ENCODE measurements at regions not wholly inside any gene's neighbourhood (a gene's known extent, or its start where the extent isn't known, plus 50 kb on each side); places are given as distances from the start of the nearest gene placed in this dataset.
"Not testable (repeated sequence)": the region's sequence is repeated elsewhere in the genome, so short reads cannot be mapped to it uniquely, and the experiment has no call there.

DNA sequence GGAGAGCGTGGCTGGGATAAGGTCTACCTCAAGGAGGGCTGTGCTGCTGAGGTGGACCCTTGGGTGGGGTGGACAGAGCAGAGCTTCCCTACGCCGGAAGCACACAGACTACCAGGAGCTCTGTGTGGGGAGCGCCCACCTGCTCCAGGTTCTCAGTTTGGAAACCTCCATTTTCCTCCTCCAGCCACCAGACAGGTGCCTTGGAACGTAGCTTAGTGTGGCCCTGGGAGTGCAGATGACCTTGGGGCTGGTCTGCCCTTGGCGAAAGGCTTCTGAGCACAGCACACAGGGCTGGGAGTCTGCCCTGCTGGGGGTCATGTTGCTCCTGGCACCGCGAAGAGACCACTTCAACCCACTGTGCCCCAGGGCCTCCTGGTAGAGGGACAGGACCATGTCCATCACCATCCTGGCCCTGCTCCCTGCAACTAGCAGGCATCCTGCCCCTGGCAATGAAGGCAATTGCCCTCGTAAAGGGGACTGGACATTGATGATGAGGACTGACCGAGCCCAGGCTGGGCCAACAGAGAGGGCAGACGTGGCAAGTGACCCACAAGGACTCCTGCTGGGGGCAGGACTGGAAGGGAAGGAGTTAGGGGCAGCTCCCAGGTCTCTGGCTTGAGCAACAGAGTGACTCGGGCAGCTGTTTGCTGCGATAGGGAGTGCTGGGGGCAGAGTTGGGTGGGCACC lies 214.7 kb downstream of the CYP26B1 start:
- no peak for DNase-seq
- in situ Hi-C loops (cut with HindIII; ENCODE audit: low pct_ligation_motif_present, low pct_unique_long_range_greater_than_20kb, low sequenced_read_pairs): no loop called here

DNA sequence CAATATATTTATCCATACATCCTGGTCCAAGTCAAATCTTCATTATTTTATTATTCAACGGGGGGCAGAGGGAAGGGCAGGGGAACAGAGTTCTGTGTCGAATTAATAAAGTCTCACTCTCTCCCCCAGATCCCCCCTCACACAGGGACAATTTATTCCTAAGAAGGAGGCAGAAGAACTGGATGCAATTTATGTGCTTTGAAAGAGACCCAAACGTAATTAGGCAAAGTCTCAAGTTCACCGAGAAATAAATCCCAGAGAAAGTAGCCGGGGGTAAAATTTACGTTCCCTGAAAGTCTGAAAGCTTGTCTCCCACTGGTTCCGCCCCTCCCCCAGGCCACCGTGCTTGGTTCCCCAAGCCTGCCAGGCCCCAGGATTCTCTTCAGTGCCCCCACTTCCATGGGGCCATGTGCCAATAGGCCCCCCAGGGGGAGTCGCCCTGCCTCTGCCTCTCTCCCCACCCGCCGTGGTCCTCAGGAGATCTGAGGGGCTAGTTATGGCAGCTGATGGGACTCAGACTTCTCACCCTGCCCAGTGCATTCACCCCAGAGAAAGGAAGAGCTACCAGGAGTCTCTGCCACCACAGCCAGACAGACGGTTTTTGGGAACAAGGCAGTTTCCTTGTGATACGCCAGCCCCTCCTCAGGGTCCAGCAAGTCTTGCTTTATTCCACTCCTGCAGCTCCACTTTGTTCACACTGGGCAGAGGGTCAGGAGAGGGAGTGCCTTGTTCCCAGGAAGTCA lies 215.5 kb downstream of the CYP26B1 start:
- in situ Hi-C loops (cut with HindIII; ENCODE audit: low pct_ligation_motif_present, low pct_unique_long_range_greater_than_20kb, low sequenced_read_pairs): no loop called here
- no peak for DNase-seq

DNA sequence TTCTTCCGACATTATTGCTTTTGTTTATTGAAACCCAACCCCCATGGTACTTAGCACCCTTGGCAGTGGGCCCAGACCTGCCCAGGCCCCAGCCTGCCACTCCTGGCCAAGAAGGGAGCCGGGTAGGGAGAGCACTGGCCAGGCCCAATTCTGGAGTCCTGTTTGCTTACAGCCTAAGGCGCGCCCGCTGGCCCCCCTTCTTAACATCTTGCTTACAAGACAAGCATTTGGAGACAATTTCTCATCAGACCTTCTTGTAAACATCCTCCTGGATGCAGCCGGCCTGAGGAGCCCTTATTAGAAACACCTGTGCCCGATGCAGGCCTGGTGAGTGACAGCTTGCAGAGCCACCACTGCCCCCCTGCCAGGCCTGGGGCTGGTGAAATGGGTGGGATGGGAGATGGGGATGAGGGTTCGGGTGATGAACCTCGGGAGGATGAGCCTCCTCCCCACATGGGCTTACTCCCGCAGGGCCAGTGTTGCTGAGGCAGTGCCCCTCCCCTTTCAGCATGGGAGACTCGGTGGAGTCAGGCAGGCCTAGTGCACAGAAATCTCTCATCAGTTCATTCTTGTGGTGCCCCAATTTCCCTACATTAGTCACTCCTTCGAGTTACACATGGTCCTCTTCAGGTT lies 217.5 kb downstream of the CYP26B1 start:
- in situ Hi-C loops (cut with HindIII; ENCODE audit: low pct_ligation_motif_present, low pct_unique_long_range_greater_than_20kb, low sequenced_read_pairs): no loop called here
- DNase-seq: no peak

DNA sequence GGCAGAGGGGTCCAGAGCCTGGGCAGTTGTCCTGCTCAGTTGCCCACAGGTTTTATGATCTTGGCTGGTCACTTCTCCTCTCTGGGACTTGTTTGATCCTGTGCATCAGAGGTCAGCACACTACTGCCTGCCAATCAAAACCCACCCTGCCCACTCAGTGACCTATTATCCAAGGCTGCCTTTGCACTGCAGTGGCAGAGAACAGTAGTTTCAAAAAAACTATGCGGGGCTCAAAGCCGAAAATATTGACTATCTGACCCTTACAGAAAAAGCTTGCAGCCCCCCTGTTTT lies 218.2 kb downstream of the CYP26B1 start:
- no peak for DNase-seq
- in situ Hi-C loops (cut with HindIII; ENCODE audit: low pct_ligation_motif_present, low pct_unique_long_range_greater_than_20kb, low sequenced_read_pairs): no loop called here

DNA sequence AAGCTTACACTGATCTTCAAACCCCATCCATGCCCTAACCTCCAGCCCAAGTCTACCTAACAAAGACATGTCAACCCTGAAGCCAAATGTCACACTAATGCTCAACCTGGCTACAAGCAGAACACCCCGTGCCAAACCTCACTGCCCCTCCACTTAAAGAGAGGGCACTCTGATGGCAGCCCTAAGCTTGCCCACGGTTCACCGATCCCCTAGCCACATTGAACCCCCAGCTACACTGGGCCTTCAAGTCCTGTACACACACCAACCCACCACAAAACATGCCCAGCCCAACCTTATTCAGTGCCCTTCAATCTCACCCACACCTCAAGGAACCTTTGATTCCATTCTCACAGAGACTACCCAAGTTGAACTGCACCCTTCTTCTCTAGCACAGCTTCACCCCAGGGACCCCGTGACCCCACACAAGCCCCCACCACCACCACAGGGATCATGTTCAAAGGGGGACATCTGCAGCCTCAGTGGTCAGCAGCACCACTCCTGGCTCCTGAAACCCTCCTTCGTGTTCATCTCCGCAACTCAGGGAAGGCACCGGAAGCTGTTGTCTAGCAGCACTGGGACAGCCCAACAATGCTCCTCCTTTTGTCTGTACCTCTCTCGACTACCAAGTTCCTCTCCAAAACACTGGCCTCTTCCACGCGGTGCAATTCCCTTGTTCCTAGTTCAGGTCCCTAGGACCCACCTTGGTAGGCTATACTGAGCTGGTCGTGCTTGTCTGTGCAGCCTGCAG lies 218.8 kb downstream of the CYP26B1 start:
- no peak for DNase-seq
- in situ Hi-C loops (cut with HindIII; ENCODE audit: low pct_ligation_motif_present, low pct_unique_long_range_greater_than_20kb, low sequenced_read_pairs): no loop called here

DNA sequence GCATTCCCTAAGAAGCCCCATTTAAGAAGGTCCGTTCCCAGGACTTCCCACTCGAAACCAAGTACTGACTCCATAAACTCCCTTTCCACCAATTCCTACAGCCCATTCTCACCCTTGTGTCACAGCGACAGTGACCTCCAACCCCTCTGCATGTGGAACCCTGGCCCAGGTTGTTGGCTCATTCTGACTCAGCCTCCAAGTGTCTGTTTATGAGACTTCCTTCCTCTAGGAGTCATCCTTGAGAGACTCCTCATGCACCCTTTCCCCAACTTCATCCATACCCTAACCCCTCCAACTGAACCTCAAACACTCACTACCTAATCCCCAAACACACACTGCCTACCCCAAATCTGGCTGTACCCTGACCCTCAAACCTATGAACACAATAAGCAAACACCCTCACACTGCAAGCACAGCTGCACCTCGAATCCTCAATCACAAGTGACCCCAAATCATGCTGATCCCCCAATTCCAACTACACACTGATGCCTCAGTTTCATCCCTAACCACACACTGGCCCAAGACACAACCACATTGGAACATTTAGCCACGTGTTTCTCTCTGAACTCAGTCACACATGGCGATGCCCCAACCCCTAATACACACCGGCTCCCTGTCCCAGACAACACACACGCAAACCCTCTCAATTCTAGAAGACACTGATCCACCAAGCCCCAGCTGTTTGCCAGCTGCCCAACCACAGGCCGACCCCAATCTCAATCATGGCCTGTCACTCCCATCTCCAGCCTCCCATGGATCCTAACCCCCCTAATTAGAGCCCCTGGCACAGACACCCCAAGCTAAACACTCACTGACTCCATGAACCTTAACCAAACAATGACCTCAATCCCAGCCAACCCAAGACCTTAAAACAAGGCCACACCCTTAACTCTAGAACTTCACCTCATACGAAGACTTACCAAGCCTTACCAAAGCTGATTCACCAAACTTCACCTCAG lies 219.6 kb downstream of the CYP26B1 start:
- DNase-seq: no peak
- in situ Hi-C loops (cut with HindIII; ENCODE audit: low pct_ligation_motif_present, low pct_unique_long_range_greater_than_20kb, low sequenced_read_pairs): no loop called here

DNA sequence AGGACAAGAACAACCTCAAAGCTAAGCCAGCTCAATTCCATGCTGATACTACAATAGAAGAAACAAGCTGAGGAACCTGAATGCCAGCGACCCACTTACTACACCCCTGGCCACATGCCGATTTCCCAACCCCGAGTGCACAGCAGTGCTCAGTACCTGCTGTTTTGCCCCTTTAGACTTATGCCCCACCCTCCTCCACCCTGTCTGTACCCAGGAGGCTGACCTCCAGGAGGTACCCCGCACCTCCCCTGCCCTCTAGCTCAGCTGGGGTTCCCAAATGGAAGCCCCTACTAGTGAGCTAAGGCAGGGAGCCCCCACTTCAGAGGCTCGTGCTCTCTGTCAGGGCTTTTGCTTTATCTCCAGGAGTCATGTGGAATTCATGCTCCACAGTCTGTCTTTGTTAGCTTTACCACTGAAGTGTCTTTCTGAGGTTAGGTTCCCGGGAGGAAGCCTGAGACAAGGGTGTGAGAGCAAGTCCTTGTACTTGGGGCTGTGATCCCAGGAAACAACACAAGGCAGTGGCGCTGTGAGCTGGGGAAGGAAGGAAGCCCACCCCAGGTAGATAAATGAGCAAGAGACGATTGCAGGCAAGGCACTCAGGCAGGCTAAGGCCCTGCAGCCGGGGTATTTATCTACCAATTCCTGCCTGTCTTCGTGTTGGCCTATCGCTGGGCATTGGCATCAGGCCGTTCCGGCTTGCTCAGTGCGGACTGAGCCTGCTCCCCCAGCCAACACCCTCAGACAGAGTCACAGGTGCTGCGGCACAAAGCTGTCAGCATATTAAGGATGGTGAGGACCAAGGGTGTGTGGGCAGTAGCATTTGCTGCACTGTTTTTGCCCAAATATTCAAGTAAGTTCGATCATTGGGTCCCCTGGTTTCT lies 220.5 kb downstream of the CYP26B1 start:
- in situ Hi-C loops (cut with HindIII; ENCODE audit: low pct_ligation_motif_present, low pct_unique_long_range_greater_than_20kb, low sequenced_read_pairs): no loop called here
- DNase-seq: no peak

DNA sequence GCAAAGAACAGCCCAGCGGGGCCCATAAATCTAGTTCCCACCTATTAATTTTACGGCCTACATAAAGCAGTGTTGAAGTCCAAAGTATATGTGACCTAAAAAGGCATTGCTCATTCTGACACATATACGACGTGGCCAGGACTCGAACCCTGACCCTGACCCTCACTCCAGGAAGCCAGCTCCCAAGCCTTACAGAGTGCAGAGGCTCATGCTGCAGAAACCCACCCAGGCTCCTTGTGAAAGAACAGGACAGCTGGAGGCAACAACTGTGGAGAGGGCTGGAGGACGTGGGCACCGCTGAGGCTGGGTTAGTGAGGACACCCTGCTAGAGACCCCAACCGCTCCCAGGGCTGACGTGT lies 221.6 kb downstream of the CYP26B1 start:
- in situ Hi-C loops (cut with HindIII; ENCODE audit: low pct_ligation_motif_present, low pct_unique_long_range_greater_than_20kb, low sequenced_read_pairs): no loop called here
- no peak for DNase-seq

DNA sequence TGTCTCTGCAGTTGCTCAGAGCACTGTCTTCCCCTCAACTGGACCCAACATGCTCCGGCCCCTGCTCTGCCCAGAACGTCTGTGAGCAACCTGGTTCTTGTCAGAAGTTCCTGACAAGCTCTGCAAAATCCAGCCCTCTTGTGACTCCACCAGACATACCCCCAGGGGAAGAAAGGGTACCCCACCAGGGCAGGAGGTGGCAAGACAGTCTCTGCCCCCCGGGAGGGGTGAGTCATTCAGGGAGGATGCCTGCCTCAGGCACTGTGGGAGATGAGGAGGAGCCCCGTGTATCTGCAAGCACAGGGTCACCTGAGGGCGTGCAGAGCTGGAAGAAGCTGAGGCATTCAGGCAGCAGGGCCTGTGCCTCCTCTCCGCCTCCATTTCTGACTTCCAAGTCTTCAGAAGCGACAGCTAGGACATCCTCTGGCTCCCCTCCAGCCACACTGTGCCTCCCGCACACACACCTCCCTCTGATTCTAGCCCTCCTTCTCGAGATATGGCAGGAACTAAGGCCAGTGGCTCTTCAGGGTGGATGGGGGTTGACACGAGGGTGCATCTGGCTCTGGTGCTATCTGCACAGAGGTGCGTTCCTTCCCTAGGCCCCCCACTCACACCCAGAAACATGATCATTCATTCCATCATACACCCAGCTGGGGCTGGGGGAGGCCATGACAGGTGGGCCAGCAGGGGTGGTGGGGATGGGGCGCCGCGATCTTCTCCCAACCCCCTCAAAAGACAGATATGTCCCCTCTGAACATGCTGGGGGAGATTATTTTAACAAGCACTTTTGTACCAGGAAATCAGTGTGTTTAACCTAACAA lies 222.2 kb downstream of the CYP26B1 start:
- in situ Hi-C loops (cut with HindIII; ENCODE audit: low pct_ligation_motif_present, low pct_unique_long_range_greater_than_20kb, low sequenced_read_pairs): no loop called here
- no peak for DNase-seq

DNA sequence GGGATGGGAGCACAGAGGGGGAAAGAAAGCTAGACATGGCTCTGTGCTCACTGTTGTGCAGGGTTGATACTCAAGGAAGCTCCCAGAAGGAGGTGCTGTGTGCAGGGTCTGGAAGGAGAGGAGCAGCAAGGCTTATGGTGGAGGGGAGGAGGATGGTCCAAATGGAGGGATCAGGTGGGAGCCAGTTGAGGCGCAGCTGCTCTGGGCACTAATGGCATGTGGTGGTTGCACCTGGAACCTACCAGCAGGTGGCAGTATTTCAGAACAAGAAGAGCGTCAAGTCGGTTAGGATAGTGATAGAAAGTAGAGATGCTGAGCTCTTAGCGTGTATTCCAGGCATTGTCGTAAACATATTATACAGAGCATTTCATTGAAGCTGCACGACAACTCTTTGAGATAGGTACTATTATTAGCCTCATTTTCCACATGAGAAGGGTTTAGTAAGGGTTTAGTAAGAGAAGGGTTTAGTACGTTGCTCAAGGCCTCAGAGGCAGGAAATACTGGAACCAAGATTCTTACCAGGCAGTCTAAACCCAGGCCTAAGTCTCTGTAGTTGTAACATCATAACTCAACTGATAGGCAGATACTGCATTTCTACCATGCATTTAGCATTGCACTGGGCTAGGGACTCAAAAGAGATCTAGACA lies 223.7 kb downstream of the CYP26B1 start:
- in situ Hi-C loops (cut with HindIII; ENCODE audit: low pct_ligation_motif_present, low pct_unique_long_range_greater_than_20kb, low sequenced_read_pairs): no loop called here
- peak; percentile 76 for DNase-seq

DNA sequence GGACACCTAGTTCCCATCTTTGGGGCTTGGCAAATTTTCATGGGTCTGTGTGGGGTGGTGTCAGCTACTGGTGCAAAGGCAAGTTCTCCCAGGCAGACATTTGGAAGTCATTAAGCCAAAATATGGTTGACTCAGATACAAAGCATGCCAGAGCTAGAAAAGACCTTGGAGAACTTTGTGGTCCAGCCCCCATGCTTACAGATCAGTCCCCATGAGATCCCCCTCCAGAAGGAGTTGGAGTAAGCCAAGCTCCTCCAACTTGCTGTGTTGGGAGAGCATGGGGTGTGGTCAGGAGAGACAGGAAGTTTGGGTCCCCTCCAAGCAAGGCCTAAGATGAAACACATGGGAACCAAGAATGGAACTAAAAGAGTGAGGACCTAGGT lies 224.5 kb downstream of the CYP26B1 start:
- in situ Hi-C loops (cut with HindIII; ENCODE audit: low pct_ligation_motif_present, low pct_unique_long_range_greater_than_20kb, low sequenced_read_pairs): no loop called here

DNA sequence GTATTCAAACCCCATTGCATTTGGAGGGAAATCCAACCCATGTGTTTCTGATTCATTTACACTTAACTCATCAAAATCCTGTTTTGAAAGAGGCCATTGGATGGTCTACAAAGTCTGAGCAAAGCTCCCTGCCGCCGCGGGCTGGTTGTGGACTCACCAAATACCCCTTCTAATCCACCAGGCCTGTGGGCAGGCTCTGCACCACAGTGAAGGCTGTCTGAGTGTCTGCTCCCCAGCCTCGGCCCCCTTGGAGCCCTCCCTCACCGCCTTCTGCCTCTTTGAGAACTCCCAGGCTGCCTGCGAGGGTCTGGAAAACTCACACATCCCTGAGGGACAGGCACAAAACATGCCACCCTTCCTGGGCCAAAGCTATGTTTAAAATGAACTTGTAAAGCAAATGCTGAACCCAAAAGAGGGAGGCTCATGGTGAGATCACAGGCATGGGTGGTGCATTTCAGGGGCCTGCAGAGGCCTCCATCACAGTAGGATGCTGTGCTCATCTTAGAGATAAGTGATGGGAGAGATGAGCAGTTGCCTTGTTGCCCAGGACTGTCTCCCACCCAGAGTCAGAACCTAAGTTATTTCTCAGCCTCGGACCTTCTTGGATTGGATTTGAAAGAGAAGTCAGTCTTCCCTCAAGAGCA lies 225.0 kb downstream of the CYP26B1 start:
- in situ Hi-C loops (cut with HindIII; ENCODE audit: low pct_ligation_motif_present, low pct_unique_long_range_greater_than_20kb, low sequenced_read_pairs): no loop called here
- no peak for DNase-seq

More for the DNA sequence above, 224.5 kb downstream of the CYP26B1 start:
- no peak for DNase-seq

DNA sequence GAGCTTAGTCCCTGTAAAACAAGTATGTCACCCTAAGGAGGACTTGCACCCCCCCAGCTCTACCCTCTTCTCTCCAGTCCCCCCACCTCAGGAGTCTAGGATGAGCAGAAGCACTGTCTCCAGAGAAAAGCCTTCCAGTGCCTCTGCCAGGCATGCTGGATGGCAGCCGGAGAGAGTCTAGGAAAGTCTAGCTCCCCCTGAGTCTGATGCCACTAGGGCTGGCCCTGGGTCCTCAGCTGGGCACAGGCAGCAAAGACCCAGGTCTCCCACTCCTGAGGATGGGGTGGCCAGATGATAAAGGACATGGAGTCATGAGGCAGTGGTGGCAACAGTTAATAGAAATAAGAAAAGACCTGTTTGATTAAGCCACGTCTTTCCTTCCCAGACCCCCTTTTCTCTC lies 225.6 kb downstream of the CYP26B1 start:
- in situ Hi-C loops (cut with HindIII; ENCODE audit: low pct_ligation_motif_present, low pct_unique_long_range_greater_than_20kb, low sequenced_read_pairs): no loop called here
- DNase-seq: no peak

DNA sequence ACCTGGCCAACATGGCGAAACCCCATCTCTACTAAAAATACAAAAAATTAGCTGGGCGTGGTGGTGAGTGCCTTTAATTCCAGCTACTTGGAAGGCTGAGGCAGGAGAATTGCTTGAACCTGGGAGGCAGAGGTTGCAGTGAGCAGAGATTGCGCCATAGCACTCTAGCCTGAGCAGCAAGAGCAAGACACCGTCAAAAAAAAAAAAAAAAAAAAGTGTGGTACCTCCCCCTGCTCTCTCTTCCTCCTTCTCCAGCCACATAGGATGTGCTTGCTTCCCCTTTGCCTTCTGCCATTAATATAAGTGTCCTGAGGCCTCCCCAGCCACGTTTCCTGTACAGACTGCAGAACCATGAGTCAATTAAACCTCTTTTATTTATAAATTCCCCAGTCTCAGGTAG lies 226.8 kb downstream of the CYP26B1 start:
- DNase-seq; in situ Hi-C loops (cut with HindIII; ENCODE audit: low pct_ligation_motif_present, low pct_unique_long_range_greater_than_20kb, low sequenced_read_pairs): not testable (repeated sequence)

DNA sequence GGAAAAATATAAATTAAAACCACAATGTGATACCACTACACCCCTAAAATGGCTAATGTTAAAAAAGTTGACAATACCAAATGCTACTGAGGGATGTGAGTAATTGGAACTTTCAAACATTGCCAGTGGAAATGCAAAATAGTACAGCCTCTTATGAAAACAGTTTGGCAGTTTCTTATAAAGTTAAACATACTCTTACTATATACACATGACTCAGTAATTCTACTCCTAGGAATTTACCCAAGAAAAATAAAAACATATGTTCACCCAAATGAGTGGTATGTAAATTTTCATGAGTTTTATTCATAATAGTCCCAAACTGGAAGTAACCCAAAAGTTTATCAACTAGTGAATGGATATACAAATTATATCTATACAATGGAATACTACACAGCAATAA lies 228.0 kb downstream of the CYP26B1 start:
- DNase-seq: no peak
- in situ Hi-C loops (cut with HindIII; ENCODE audit: low pct_ligation_motif_present, low pct_unique_long_range_greater_than_20kb, low sequenced_read_pairs): no loop called here

DNA sequence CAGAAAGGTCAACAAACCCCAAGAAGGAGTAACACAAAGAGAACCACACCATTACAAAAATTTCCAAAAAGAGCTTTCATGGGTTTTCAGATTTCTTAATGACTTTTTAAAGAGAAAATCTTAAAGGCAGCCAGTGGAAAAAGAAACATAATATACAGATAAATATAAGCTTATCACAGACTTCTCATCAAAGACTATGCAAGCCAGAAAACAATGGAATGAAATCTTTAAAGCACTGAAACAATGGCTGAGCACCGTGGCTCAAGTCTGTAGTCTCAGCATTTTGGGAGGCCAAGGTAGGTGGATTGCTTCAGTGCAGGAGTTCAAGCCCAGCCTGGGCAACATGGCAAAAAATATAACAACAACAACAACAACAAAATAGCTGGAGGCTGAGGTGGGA lies 237.4 kb downstream of the CYP26B1 start:
- in situ Hi-C loops (cut with HindIII; ENCODE audit: low pct_ligation_motif_present, low pct_unique_long_range_greater_than_20kb, low sequenced_read_pairs): no loop called here
- DNase-seq: no peak

Data from ACHN (cell line).